ENCODE measurements at regions not wholly inside any gene's neighbourhood (a gene's known extent, or its start where the extent isn't known, plus 50 kb on each side); places are given as distances from the start of the nearest gene placed in this dataset.

GRCh38 chr18:70956554-70956953 is 667.7 kb downstream of the SOCS6 start:
- H3K79me2 ChIP-seq (ENCODE audit: insufficient read depth, low read length), result no peaks in the 10 kb centered on the region
- no peaks in the 10 kb centered on the region for H3K36me3 ChIP-seq (replicated peaks in 1 of 2; ENCODE audit: control insufficient read depth in 1 of 2, insufficient read depth in 2 of 2, low read length in 2 of 2)
- Mint-ChIP-seq H3K27me3 (ENCODE audit: low read depth in 3 of 3) (no peaks in the 10 kb centered on the region), H3K4me3 (no peak overlapping the region), H3K9me3 (peaks cover 3 to 9% (median 5%) of the 10 kb centered on the region in 7 donors), H3K4me1 (no peaks in the 10 kb centered on the region), H3K27ac (no peak overlapping the region), H3K36me3 (no peaks in the 10 kb centered on the region)
- peaks cover 8 to 12% of the 10 kb centered on the region in 2 donors for H3K9me3 ChIP-seq (replicated peaks in 1 of 2; ENCODE audit: control insufficient read depth in 1 of 2, insufficient read depth in 1 of 2, low read length in 2 of 2)
- H4K20me1 ChIP-seq (ENCODE audit: insufficient read depth, low read length), result no peaks in the 10 kb centered on the region
- 95% methylated on average over 4 of the region's 6 CpGs for WGBS (ENCODE audit: insufficient coverage)
- H3K27me3 ChIP-seq (ENCODE audit: control insufficient read depth in 2 of 2, insufficient read depth in 2 of 2, low read length in 2 of 2), result no peaks in the 10 kb centered on the region
- no peak overlapping the region for H3K9ac ChIP-seq (ENCODE audit: insufficient read depth, low read length, poor library complexity, severe bottlenecking)
- intact Hi-C loops (cut with micrococcal nuclease), result no loop called here
- H2AFZ ChIP-seq (ENCODE audit: insufficient read depth, low read depth, low read length, poor library complexity, severe bottlenecking), result no peak overlapping the region
- H3K4me2 ChIP-seq (replicated peaks; ENCODE audit: extremely low read depth, low read length, poor library complexity, severe bottlenecking), result no peak overlapping the region
- no peak overlapping the region for H3K27ac ChIP-seq (ENCODE audit: low read depth in 1 of 2, low read length in 2 of 2)
- no peak for DNase-seq
- H3K4me1 ChIP-seq (ENCODE audit: control insufficient read depth in 1 of 2, insufficient read depth in 2 of 2, low read length in 2 of 2), result no peaks in the 10 kb centered on the region
- TF ChIP-seq, protein P1, sequence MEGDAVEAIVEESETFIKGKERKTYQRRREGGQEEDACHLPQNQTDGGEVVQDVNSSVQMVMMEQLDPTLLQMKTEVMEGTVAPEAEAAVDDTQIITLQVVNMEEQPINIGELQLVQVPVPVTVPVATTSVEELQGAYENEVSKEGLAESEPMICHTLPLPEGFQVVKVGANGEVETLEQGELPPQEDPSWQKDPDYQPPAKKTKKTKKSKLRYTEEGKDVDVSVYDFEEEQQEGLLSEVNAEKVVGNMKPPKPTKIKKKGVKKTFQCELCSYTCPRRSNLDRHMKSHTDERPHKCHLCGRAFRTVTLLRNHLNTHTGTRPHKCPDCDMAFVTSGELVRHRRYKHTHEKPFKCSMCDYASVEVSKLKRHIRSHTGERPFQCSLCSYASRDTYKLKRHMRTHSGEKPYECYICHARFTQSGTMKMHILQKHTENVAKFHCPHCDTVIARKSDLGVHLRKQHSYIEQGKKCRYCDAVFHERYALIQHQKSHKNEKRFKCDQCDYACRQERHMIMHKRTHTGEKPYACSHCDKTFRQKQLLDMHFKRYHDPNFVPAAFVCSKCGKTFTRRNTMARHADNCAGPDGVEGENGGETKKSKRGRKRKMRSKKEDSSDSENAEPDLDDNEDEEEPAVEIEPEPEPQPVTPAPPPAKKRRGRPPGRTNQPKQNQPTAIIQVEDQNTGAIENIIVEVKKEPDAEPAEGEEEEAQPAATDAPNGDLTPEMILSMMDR (IDR thresholded peaks at IDR 0.05), result no peak
- no peak overlapping the region for H3K4me3 ChIP-seq (replicated peaks in 1 of 3; ENCODE audit: low read depth in 2 of 3, low read length in 3 of 3)

DNA sequence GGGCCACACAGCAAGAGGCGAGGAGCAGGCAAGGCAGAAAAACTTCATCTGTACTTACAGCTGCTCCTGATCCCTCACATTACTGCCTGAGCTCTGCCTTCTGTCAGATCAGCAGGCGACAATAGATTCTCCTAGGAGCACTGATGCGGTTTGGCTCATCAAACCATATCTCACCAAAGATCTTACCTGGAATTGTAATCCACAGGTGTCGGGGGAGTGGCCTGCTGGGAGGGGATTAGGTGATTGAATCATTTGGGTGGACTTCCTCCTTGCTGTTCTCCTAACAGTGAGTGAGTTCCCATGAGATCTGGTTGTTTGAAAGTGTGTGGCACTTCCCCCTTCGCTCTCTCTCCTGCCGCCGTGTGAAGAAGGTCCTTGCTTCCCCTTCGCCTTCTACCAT is 647.3 kb downstream of the SOCS6 start:
- Histone ChIP-seq H3K4me2 (replicated peaks; ENCODE audit: extremely low read depth, low read length, poor library complexity, severe bottlenecking) (no peak overlapping the region), H3K36me3 (replicated peaks in 1 of 2; ENCODE audit: control insufficient read depth in 1 of 2, insufficient read depth in 2 of 2, low read length in 2 of 2) (no peaks in the 10 kb centered on the region), H3K9ac (ENCODE audit: insufficient read depth, low read length, poor library complexity, severe bottlenecking) (no peak overlapping the region), H3K4me1 (ENCODE audit: control insufficient read depth in 1 of 2, insufficient read depth in 2 of 2, low read length in 2 of 2) (no peaks in the 10 kb centered on the region), H3K9me3 (replicated peaks in 1 of 2; ENCODE audit: control insufficient read depth in 1 of 2, insufficient read depth in 1 of 2, low read length in 2 of 2) (no peaks in the 10 kb centered on the region), H3K27ac (ENCODE audit: low read depth in 1 of 2, low read length in 2 of 2) (no peak overlapping the region), H2AFZ (ENCODE audit: insufficient read depth, low read depth, low read length, poor library complexity, severe bottlenecking) (no peak overlapping the region), H3K4me3 (replicated peaks in 1 of 3; ENCODE audit: low read depth in 2 of 3, low read length in 3 of 3) (no peak overlapping the region), H3K27me3 (ENCODE audit: control insufficient read depth in 2 of 2, insufficient read depth in 2 of 2, low read length in 2 of 2) (no peaks in the 10 kb centered on the region), H3K79me2 (ENCODE audit: insufficient read depth, low read length) (no peaks in the 10 kb centered on the region), H4K20me1 (ENCODE audit: insufficient read depth, low read length) (no peaks in the 10 kb centered on the region)
- Mint-ChIP-seq H3K27ac (no peak overlapping the region), H3K27me3 (ENCODE audit: low read depth in 3 of 3) (no peaks in the 10 kb centered on the region), H3K9me3 (peaks cover 0 to 8% (median 0%) of the 10 kb centered on the region in 7 donors), H3K4me3 (no peak overlapping the region), H3K36me3 (no peaks in the 10 kb centered on the region), H3K4me1 (no peaks in the 10 kb centered on the region)
- 75% methylated on average over 4 of the region's 8 CpGs for WGBS (ENCODE audit: insufficient coverage)
- TF ChIP-seq, protein P1 (IDR thresholded peaks at IDR 0.05), result no peak
- no peak for DNase-seq
- intact Hi-C loops (cut with micrococcal nuclease), result no loop called here

All from CD14-positive monocyte (primary cell).